Astrocyte (in vitro differentiated cells and primary cell): ENCODE measurements at regions not wholly inside any gene's neighbourhood (a gene's known extent, or its start where the extent isn't known, plus 50 kb on each side); places are given as distances from the start of the nearest gene placed in this dataset.

Experiments
- DNase-seq: peaks from one replicate; pipeline ENCODE4 v3.0.0-alpha.2; 2010; ENCODE audit warnings: low read depth
- FAIRE-seq: peaks from 2 replicates; lab custom pipeline; 2011; peaks lifted over from hg19 to GRCh38; lab: Jason Lieb, UNC
- H2AFZ ChIP-seq: 2 replicates; pipeline ENCODE4 v1.6.0; 2012; ENCODE audit warnings: low read depth, low read length, inconsistent platforms
- H3K27ac ChIP-seq: 2 replicates; pipeline ENCODE4 v1.5.1; 2011; ENCODE audit warnings: low read depth, low read length, inconsistent platforms
- H3K27me3 ChIP-seq: 2 replicates; pipeline ENCODE4 v1.6.0; 2011; ENCODE audit warnings: low read length, inconsistent platforms; ENCODE audit not compliant: insufficient read depth
- H3K36me3 ChIP-seq: 2 replicates; pipeline ENCODE4 v1.5.1; 2011; ENCODE audit warnings: low read length, inconsistent platforms; ENCODE audit not compliant: insufficient read depth
- H3K4me1 ChIP-seq: 2 replicates; pipeline ENCODE4 v1.5.1; 2011; ENCODE audit warnings: low read length, inconsistent platforms; ENCODE audit not compliant: insufficient read depth
- H3K4me2 ChIP-seq: 2 replicates; pipeline ENCODE4 v1.6.0; 2012; ENCODE audit warnings: low read length, inconsistent platforms
- H3K4me3 ChIP-seq: 2 replicates; pipeline ENCODE4 v1.5.1; 2011; ENCODE audit warnings: low read depth, mild to moderate bottlenecking, low read length, inconsistent platforms; ENCODE audit not compliant: insufficient read depth
- H3K79me2 ChIP-seq: 2 replicates; pipeline ENCODE4 v1.6.0; 2012; ENCODE audit warnings: mild to moderate bottlenecking, low read length, inconsistent platforms; ENCODE audit not compliant: insufficient read depth
- H3K9ac ChIP-seq: 2 replicates; pipeline ENCODE4 v1.6.0; 2012; ENCODE audit warnings: mild to moderate bottlenecking, low read length, inconsistent platforms
- H3K9me3 ChIP-seq: 2 replicates; pipeline ENCODE4 v1.5.1; 2012; ENCODE audit warnings: low read depth, mild to moderate bottlenecking, low read length, inconsistent platforms; ENCODE audit not compliant: insufficient read depth
- H4K20me1 ChIP-seq: 2 replicates; pipeline ENCODE4 v1.6.0; 2012; ENCODE audit warnings: low read length, inconsistent platforms; ENCODE audit not compliant: insufficient read depth
- H3K27ac Mint-ChIP-seq: one replicate; pipeline ENCODE4 v1.8.0; 2021; ENCODE audit warnings: mild to moderate bottlenecking, mixed read lengths; ENCODE audit not compliant: unreplicated experiment
- H3K27me3 Mint-ChIP-seq: one replicate; pipeline ENCODE4 v1.8.0; 2021; ENCODE audit warnings: low read depth, mixed read lengths; ENCODE audit not compliant: unreplicated experiment
- H3K36me3 Mint-ChIP-seq: one replicate; pipeline ENCODE4 v1.8.0; 2021; ENCODE audit warnings: low read depth, mixed read lengths; ENCODE audit not compliant: unreplicated experiment
- H3K4me1 Mint-ChIP-seq: one replicate; pipeline ENCODE4 v1.8.0; 2021; ENCODE audit warnings: low read depth, mixed read lengths; ENCODE audit not compliant: unreplicated experiment
- H3K4me3 Mint-ChIP-seq: one replicate; pipeline ENCODE4 v1.8.0; 2021; ENCODE audit warnings: mild to moderate bottlenecking, moderate library complexity, mixed read lengths; ENCODE audit not compliant: unreplicated experiment
- H3K9me3 Mint-ChIP-seq: one replicate; pipeline ENCODE4 v1.8.0; 2021; ENCODE audit warnings: mild to moderate bottlenecking, mixed read lengths; ENCODE audit not compliant: unreplicated experiment
- EZH2 ChIP-seq: IDR thresholded peaks from 2 replicates; pipeline ENCODE4 v1.6.1; 2012; ENCODE audit warnings: mild to moderate bottlenecking, low read length, inconsistent platforms; ENCODE audit not compliant: insufficient read depth
- TF ChIP-seq, protein P1 (sequence below): IDR thresholded peaks from 2 replicates; pipeline ENCODE4 v1.5.1; 2011; ENCODE audit warnings: low read depth, mild to moderate bottlenecking, inconsistent platforms, low read length, moderate library complexity; ENCODE audit not compliant: insufficient read depth

GRCh38 chr17:15012351-15012980, 252.7 kb downstream of the PMP22 start:
- H3K36me3 Mint-ChIP-seq = no peaks in the 10 kb centered on the region
- Histone ChIP-seq H3K4me3 (no peak overlapping the region), H2AFZ (no peak overlapping the region), H3K27me3 (no peaks in the 10 kb centered on the region), H3K27ac (no peak overlapping the region), H4K20me1 (no peaks in the 10 kb centered on the region), H3K9ac (no peak overlapping the region), H3K4me1 (no peaks in the 10 kb centered on the region), H3K4me2 (no peak overlapping the region), H3K79me2 (no peaks in the 10 kb centered on the region), H3K9me3 (no peaks in the 10 kb centered on the region), H3K36me3 (no peaks in the 10 kb centered on the region)
- no peaks in the 10 kb centered on the region for H3K9me3 Mint-ChIP-seq
- TF ChIP-seq EZH2 = no peak
- TF ChIP-seq, protein P1, sequence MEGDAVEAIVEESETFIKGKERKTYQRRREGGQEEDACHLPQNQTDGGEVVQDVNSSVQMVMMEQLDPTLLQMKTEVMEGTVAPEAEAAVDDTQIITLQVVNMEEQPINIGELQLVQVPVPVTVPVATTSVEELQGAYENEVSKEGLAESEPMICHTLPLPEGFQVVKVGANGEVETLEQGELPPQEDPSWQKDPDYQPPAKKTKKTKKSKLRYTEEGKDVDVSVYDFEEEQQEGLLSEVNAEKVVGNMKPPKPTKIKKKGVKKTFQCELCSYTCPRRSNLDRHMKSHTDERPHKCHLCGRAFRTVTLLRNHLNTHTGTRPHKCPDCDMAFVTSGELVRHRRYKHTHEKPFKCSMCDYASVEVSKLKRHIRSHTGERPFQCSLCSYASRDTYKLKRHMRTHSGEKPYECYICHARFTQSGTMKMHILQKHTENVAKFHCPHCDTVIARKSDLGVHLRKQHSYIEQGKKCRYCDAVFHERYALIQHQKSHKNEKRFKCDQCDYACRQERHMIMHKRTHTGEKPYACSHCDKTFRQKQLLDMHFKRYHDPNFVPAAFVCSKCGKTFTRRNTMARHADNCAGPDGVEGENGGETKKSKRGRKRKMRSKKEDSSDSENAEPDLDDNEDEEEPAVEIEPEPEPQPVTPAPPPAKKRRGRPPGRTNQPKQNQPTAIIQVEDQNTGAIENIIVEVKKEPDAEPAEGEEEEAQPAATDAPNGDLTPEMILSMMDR = no peak
- no peak overlapping the region for H3K27ac Mint-ChIP-seq
- no peak for DNase-seq
- H3K4me3 Mint-ChIP-seq = no peak overlapping the region
- H3K4me1 Mint-ChIP-seq = no peaks in the 10 kb centered on the region
- FAIRE-seq = no peak
- peaks cover 8% of the 10 kb centered on the region for H3K27me3 Mint-ChIP-seq

DNA sequence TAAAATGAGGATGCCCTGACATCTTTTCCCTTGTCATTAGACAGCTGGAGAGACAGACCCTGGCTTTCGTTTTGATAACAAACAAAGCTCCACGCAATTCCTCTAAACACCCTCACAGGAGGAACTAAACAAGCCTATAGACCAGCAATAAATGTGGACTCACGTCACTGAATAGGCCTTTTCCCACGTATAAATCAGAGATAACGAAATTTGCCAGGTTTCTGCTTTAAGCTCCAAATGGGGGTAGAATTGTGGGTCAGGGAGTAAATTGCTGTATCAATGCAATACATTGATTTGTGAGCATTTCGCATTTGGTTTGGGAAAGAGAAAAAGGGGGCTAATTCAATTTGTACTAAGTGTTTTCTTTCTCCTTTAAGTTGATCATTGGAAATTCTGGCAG, 256.0 kb downstream of the PMP22 start:
- TF ChIP-seq EZH2 = no peak
- TF ChIP-seq, protein P1 = no peak
- no peaks in the 10 kb centered on the region for H3K9me3 ChIP-seq
- no peak overlapping the region for H3K27ac Mint-ChIP-seq
- no peak overlapping the region for H3K9ac ChIP-seq
- H3K27ac ChIP-seq = no peak overlapping the region
- FAIRE-seq = no peak
- no peaks in the 10 kb centered on the region for H3K27me3 ChIP-seq
- no peaks in the 10 kb centered on the region for H3K36me3 Mint-ChIP-seq
- no peaks in the 10 kb centered on the region for H3K36me3 ChIP-seq
- H3K4me1 ChIP-seq = no peaks in the 10 kb centered on the region
- no peak overlapping the region for H3K4me3 Mint-ChIP-seq
- H3K4me1 Mint-ChIP-seq = no peaks in the 10 kb centered on the region
- H2AFZ ChIP-seq = no peak overlapping the region
- no peak for DNase-seq
- no peak overlapping the region for H3K4me2 ChIP-seq
- H4K20me1 ChIP-seq = no peaks in the 10 kb centered on the region
- peaks cover 8% of the 10 kb centered on the region for H3K27me3 Mint-ChIP-seq
- no peaks in the 10 kb centered on the region for H3K79me2 ChIP-seq
- no peaks in the 10 kb centered on the region for H3K9me3 Mint-ChIP-seq
- no peak overlapping the region for H3K4me3 ChIP-seq

DNA sequence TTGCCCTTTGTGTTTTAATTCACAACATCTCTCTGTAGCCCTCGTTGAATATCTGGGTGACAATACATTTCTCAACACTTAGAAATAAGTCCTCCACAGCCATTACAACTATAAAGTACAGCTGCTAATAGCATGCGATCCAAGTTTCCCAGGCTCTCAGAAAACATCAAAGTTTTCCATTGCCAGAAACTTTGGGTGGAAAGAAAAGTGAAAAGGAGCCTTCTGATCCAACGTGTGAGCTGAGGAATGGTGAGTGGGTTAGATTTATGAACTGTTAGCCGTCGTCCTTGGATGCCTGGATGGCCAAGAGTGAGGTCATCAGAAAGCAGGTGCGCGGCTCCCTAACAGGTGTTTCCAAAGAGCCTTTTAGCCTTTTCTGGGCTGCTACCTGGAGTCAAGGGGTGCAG, 258.0 kb downstream of the PMP22 start:
- Histone ChIP-seq H3K27me3 (no peaks in the 10 kb centered on the region), H4K20me1 (no peaks in the 10 kb centered on the region), H3K4me3 (no peak overlapping the region), H3K9ac (no peak overlapping the region), H3K27ac (no peak overlapping the region), H3K79me2 (no peaks in the 10 kb centered on the region), H3K36me3 (no peaks in the 10 kb centered on the region), H3K4me1 (no peaks in the 10 kb centered on the region), H3K4me2 (no peak overlapping the region), H3K9me3 (no peaks in the 10 kb centered on the region), H2AFZ (no peak overlapping the region)
- H3K27me3 Mint-ChIP-seq = peaks cover 3% of the 10 kb centered on the region
- DNase-seq (no peak), FAIRE-seq (no peak)
- no peaks in the 10 kb centered on the region for H3K9me3 Mint-ChIP-seq
- H3K27ac Mint-ChIP-seq = no peak overlapping the region
- H3K4me1 Mint-ChIP-seq = no peaks in the 10 kb centered on the region
- no peaks in the 10 kb centered on the region for H3K36me3 Mint-ChIP-seq
- H3K4me3 Mint-ChIP-seq = no peak overlapping the region
- TF ChIP-seq, protein P1 = no peak
- TF ChIP-seq EZH2 = no peak
